Bronchial epithelial cell (primary cell): ENCODE measurements at regions not wholly inside any gene's neighbourhood (a gene's known extent, or its start where the extent isn't known, plus 50 kb on each side); places are given as distances from the start of the nearest gene placed in this dataset.
A peak's percentile ranks its signal among the peaks of the same experiment; 100 is the strongest.

Experiments used
- DNase-seq: peaks from one replicate; pipeline ENCODE4 v3.0.0-alpha.2; 2010; ENCODE audit warnings: low read depth
- FAIRE-seq: peaks from 2 replicates; lab custom pipeline; 2011; peaks lifted over from hg19 to GRCh38; lab: Jason Lieb, UNC
- H3K27me3 ChIP-seq: 2 replicates; pipeline ENCODE4 v1.5.1; 2011; ENCODE audit warnings: low read length; ENCODE audit not compliant: control insufficient read depth, insufficient read depth
- H3K36me3 ChIP-seq: 2 replicates; pipeline ENCODE4 v1.5.1; 2011; ENCODE audit warnings: low read length; ENCODE audit not compliant: control insufficient read depth, insufficient read depth
- H3K4me3 ChIP-seq: 2 replicates; pipeline ENCODE4 v1.5.1; 2011; ENCODE audit warnings: mild to moderate bottlenecking, low read depth, low read length, control low read depth
- CTCF ChIP-seq: IDR thresholded peaks from 2 replicates; pipeline ENCODE4 v1.5.1; 2011; ENCODE audit warnings: mild to moderate bottlenecking, moderate library complexity, low read length, control low read depth, inconsistent platforms; ENCODE audit not compliant: insufficient read depth, severe bottlenecking

- FAIRE-seq, result no peak
- Histone ChIP-seq H3K36me3 (no peaks in the 10 kb centered on the region), H3K27me3 (no peaks in the 10 kb centered on the region), H3K4me3 (no peak overlapping the region)
- peak; percentile 15 for DNase-seq
- no peak for TF ChIP-seq CTCF
Measured at GRCh38 chr6:133187657-133188453, 53.3 kb upstream of the EYA4 start.

GRCh38 chr6:133190912-133191311 is 50.2 kb upstream of the EYA4 start:
- Histone ChIP-seq H3K4me3 (no peak overlapping the region), H3K36me3 (no peaks in the 10 kb centered on the region), H3K27me3 (no peaks in the 10 kb centered on the region)
- TF ChIP-seq CTCF, result no peak
- peak; percentile 47 for FAIRE-seq
- DNase-seq, result no peak

- Histone ChIP-seq H3K4me3 (no peak overlapping the region), H3K27me3 (no peaks in the 10 kb centered on the region), H3K36me3 (no peaks in the 10 kb centered on the region)
- no peak for DNase-seq
- no peak for TF ChIP-seq CTCF
- no peak for FAIRE-seq
Measured at GRCh38 chr6:133191323-133191722, 49.8 kb upstream of the EYA4 start.
